OCI-M1 (cell line): ENCODE measurements at regions not wholly inside any gene's neighbourhood (a gene's known extent, or its start where the extent isn't known, plus 50 kb on each side); places are given as distances from the start of the nearest gene placed in this dataset.
A peak's percentile ranks its signal among the peaks of the same experiment; 100 is the strongest.
"Not testable (repeated sequence)": the region's sequence is repeated elsewhere in the genome, so short reads cannot be mapped to it uniquely, and the experiment has no call there.

Experiments used
- DNase-seq: peaks from one replicate; lab custom pipeline; 2025; lab: John Stamatoyannopoulos, UW

GRCh38 chr11:87870086-87870485 lies 305.2 kb downstream of the RAB38 start:
- no peak for DNase-seq

GRCh38 chr11:87866951-87867350 lies 308.3 kb downstream of the RAB38 start:
- DNase-seq, result no peak

GRCh38 chr11:87861030-87861429 lies 314.2 kb downstream of the RAB38 start:
- DNase-seq, result no peak

GRCh38 chr11:87859636-87860035 lies 315.6 kb downstream of the RAB38 start:
- peak; percentile 35 for DNase-seq

GRCh38 chr11:87851827-87852226 lies 323.4 kb downstream of the RAB38 start:
- no peak for DNase-seq

- DNase-seq, result peak; percentile 79
These were observed 324.0 kb downstream of the RAB38 start for GRCh38 chr11:87851234-87851633.

GRCh38 chr11:87849216-87849615 lies 326.0 kb downstream of the RAB38 start:
- no peak for DNase-seq

GRCh38 chr11:87840786-87841185 lies 334.5 kb downstream of the RAB38 start:
- no peak for DNase-seq

GRCh38 chr11:87832211-87832610 lies 343.0 kb downstream of the RAB38 start:
- no peak for DNase-seq

GRCh38 chr11:87820011-87820410 lies 355.2 kb downstream of the RAB38 start:
- no peak for DNase-seq

- peak; percentile 64 for DNase-seq
These were observed 356.1 kb downstream of the RAB38 start for GRCh38 chr11:87819151-87819550.

GRCh38 chr11:87812571-87813365 lies 362.5 kb downstream of the RAB38 start:
- DNase-seq, result no peak

GRCh38 chr11:87810486-87810885 lies 364.8 kb downstream of the RAB38 start:
- DNase-seq, result no peak

GRCh38 chr11:87809256-87809655 lies 366.0 kb downstream of the RAB38 start:
- DNase-seq, result no peak

GRCh38 chr11:87804176-87804575 lies 371.1 kb downstream of the RAB38 start:
- DNase-seq, result peak; percentile 60

- DNase-seq, result peak; percentile 87
These were observed 371.5 kb downstream of the RAB38 start for GRCh38 chr11:87803748-87804147.

GRCh38 chr11:87784862-87785261 lies 390.4 kb downstream of the RAB38 start:
- not testable (repeated sequence) for DNase-seq

- DNase-seq, result no peak
These were observed 395.2 kb downstream of the RAB38 start for GRCh38 chr11:87780068-87780413.

- no peak for DNase-seq
These were observed 395.8 kb downstream of the RAB38 start for GRCh38 chr11:87779276-87780067.

GRCh38 chr11:87778357-87778756 lies 396.9 kb downstream of the RAB38 start:
- no peak for DNase-seq

GRCh38 chr11:87775036-87775435 lies 400.2 kb downstream of the RAB38 start:
- DNase-seq, result peak; percentile 84

GRCh38 chr11:87769661-87770060 lies 405.6 kb downstream of the RAB38 start:
- no peak for DNase-seq

- DNase-seq, result no peak
These were observed 407.6 kb downstream of the RAB38 start for GRCh38 chr11:87767615-87768014.
